ENCODE measurements at regions not wholly inside any gene's neighbourhood (a gene's known extent, or its start where the extent isn't known, plus 50 kb on each side); places are given as distances from the start of the nearest gene placed in this dataset.

- DNase-seq = no peak
Measured at GRCh38 chr14:94717808-94718207, 52.1 kb downstream of the GSC start.

- no peak for DNase-seq
Measured at GRCh38 chr14:94716976-94717375, 52.9 kb downstream of the GSC start.

- no peak for DNase-seq
Measured at GRCh38 chr14:94713115-94713514, 56.8 kb downstream of the GSC start.

GRCh38 chr14:94710731-94711130, 59.2 kb downstream of the GSC start:
- DNase-seq = no peak

GRCh38 chr14:94707494-94707893, 62.4 kb downstream of the GSC start:
- DNase-seq = no peak

- no peak for DNase-seq
Measured at GRCh38 chr14:94706133-94706532, 63.8 kb downstream of the GSC start.

- DNase-seq = no peak
Measured at GRCh38 chr14:94702629-94703028, 67.3 kb downstream of the GSC start.

- DNase-seq = no peak
Measured at GRCh38 chr14:94701861-94702370, 68.0 kb downstream of the GSC start.

GRCh38 chr14:94700336-94700735, 69.6 kb downstream of the GSC start:
- no peak for DNase-seq

GRCh38 chr14:94699831-94700230, 70.1 kb downstream of the GSC start:
- no peak for DNase-seq

GRCh38 chr14:94697773-94698556, 71.9 kb downstream of the GSC start:
- DNase-seq = no peak

GRCh38 chr14:94696518-94696917, 73.4 kb downstream of the GSC start:
- DNase-seq = no peak

- no peak for DNase-seq
Measured at GRCh38 chr14:94695231-94695630, 74.7 kb downstream of the GSC start.

- no peak for DNase-seq
Measured at GRCh38 chr14:94691660-94692034, 78.3 kb downstream of the GSC start.

GRCh38 chr14:94690896-94691659, 78.8 kb downstream of the GSC start:
- no peak for DNase-seq

- no peak for DNase-seq
Measured at GRCh38 chr14:94690486-94690885, 78.3 kb downstream of the SERPINA3 start.

- no peak for DNase-seq
Measured at GRCh38 chr14:94689985-94690400, 77.8 kb downstream of the SERPINA3 start.

GRCh38 chr14:94689218-94689984, 77.2 kb downstream of the SERPINA3 start:
- DNase-seq = peak; percentile 35

GRCh38 chr14:94686511-94687160, 74.4 kb downstream of the SERPINA3 start:
- DNase-seq = no peak

GRCh38 chr14:94685681-94686485, 73.7 kb downstream of the SERPINA3 start:
- no peak for DNase-seq

- DNase-seq = no peak
Measured at GRCh38 chr14:94685166-94685581, 73.0 kb downstream of the SERPINA3 start.

GRCh38 chr14:94682736-94683135, 70.5 kb downstream of the SERPINA3 start:
- DNase-seq = no peak
